Central memory CD4-positive, alpha-beta T cell (primary cell): ENCODE measurements at regions not wholly inside any gene's neighbourhood (a gene's known extent, or its start where the extent isn't known, plus 50 kb on each side); places are given as distances from the start of the nearest gene placed in this dataset.
"Not testable (repeated sequence)": the region's sequence is repeated elsewhere in the genome, so short reads cannot be mapped to it uniquely, and the experiment has no call there.

Experiments
- DNase-seq: peaks from one replicate; pipeline ENCODE4 v3.0.0; 2022

- no peak for DNase-seq
These were observed 1065.2 kb downstream of the JRKL start for GRCh38 chr11:97454988-97455387.

DNA sequence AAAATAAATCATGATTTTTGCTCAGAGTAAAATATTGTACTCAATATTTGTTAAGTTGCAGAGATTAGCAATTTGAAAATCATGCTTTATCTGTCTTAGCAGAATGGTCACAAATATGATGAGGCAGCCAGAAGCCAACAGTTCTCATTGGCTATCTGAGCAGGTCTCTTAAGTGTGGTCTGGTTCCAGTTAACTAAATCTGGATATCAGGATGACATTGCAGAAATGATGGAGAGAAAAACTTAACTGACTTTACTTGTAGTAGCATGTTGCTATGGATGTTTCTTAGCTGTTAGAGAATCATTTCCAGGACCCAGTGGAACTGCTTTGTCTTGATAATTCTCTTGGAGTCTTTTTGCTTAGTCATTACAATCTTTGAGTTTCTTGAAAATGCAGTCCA is 1070.3 kb downstream of the JRKL start:
- no peak for DNase-seq

GRCh38 chr11:97461044-97461880 is 1071.4 kb downstream of the JRKL start:
- DNase-seq: no peak

DNA sequence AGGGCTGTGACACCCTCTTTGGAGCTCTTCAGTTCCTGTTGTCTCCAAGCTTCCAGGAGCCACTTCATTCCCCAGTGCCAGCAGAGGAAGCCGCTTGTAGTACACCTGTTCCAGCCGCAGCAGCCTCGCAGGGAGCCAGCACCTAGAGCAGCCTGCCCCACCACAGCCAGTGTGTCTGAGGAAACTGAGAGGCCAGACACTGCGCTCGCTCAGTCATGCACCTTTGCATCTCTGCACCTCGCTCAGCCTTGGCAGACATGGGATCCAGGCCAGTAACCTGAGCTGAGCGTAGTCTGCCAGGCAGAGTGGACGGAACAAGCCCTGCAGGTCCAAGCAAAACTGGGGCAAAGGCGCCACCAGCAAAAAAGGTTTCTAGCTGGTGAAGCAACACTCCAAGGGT is 1072.1 kb downstream of the JRKL start:
- DNase-seq: no peak

DNA sequence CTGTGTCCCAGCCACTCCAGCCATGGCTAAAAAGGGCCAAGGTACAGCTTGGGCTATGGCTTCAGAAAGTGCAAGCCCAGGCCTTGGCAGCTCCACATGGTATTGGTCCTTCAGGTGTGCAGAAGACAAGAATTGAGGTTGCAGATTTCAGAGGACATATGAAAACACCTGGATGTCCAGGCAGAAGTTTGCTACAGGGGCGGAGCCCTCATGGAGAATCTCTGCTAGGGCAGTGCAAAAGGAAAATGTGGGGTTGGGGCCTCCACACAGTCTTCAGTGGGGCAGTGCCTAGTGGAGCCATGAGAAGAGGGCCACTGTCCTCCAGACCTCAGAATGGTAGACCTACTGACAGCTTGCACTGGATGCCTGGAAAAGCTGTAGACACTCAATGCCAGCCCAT is 1074.1 kb downstream of the JRKL start:
- DNase-seq: no peak

DNA sequence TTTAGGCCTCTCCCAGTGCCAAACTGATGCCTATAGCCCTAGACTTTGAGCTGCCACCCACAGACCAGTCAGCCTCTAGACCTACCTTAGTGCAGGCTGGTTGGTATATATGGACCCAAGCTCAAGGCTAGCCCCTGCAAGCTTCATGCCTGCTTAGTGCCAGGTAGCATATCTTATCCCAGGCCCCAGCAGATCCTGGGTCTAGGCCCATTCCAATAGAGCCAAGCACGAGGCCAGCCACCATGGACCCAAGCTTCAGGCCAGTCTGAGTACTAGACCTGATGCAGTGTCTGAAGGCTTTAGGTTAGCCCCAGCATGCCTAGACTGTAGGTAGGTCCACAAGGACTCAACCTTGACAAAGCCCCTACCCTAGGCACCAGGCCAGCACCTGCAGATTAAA is 1081.7 kb downstream of the JRKL start:
- DNase-seq: no peak

DNA sequence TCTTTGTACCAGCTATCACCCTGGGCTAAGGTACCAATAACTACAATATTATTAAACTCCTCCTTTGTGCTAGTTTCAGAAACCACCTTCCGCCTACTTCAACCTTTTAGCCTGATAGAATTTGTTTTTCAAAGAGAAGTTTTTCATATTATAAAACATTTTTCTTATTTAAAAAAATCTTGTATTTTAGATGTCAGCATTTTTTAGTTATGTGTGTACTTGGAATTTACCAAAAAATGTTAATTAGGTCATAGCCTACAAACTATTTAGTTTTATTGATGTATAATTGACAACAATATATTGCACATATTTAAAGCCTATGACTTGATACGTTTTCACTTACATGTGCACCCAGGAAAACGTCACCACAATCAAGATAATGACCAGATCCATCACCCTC is 1097.6 kb downstream of the JRKL start:
- DNase-seq: no peak

DNA sequence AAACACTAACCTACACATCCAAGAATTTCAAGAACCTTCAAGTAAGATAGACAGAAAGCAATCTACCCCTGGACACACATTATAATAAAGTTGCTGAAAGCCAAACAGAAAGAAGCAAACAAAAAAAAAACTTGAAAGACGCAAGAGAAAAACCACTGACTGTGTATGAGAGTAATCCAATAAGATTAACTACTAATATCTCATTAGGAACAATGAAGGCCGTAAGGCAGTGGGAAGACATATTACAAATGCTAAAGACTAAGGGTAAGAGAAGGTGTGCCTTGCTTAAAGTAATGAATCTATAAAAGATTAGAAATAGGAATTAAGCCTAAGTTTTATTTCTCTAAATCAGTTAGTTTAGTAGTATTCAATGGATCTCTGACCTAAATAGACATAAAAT is 1109.1 kb downstream of the JRKL start:
- no peak for DNase-seq

GRCh38 chr11:97502201-97502600 is 1112.4 kb downstream of the JRKL start:
- no peak for DNase-seq

- DNase-seq: no peak
These were observed 1116.4 kb downstream of the JRKL start for GRCh38 chr11:97506076-97506759.

DNA sequence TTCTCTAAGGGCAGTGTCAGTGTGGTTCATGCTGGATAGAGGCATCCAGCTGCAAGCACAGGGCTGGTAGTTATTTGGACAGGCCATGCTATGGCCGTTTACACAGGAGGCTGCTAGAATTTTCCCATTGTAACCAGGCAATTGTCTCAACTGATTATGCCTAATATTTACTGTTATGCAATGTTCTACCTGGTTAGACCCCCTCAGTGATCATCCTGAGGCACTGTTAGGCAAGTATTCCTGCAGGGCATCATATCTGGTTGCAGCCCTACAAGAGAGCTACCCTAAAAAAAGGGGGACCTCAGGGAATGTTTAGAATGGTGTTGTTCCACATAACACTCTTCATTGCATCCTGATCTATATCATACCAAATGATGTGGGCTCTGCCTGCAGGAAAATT is 1124.6 kb downstream of the JRKL start:
- no peak for DNase-seq

- DNase-seq: no peak
These were observed 1126.9 kb downstream of the JRKL start for GRCh38 chr11:97516688-97517087.

DNA sequence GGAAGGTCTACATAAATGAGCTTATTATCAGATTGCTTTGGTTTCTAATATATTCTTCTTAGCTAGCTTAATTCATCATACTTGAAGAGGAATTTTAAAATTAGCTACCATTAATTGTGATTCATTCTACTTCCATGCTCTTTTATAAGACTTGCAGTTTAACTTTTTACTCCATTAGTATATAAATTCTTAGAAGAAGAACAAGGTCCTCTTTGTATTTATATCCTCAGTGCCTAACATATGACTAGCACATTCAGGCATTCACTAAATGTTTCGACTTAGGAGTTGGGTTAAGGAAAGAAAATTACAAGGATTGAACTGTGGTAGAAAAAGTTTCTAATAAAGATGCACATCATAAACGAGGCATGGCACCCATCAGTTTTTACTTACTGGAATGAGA is 1135.5 kb downstream of the JRKL start:
- no peak for DNase-seq

DNA sequence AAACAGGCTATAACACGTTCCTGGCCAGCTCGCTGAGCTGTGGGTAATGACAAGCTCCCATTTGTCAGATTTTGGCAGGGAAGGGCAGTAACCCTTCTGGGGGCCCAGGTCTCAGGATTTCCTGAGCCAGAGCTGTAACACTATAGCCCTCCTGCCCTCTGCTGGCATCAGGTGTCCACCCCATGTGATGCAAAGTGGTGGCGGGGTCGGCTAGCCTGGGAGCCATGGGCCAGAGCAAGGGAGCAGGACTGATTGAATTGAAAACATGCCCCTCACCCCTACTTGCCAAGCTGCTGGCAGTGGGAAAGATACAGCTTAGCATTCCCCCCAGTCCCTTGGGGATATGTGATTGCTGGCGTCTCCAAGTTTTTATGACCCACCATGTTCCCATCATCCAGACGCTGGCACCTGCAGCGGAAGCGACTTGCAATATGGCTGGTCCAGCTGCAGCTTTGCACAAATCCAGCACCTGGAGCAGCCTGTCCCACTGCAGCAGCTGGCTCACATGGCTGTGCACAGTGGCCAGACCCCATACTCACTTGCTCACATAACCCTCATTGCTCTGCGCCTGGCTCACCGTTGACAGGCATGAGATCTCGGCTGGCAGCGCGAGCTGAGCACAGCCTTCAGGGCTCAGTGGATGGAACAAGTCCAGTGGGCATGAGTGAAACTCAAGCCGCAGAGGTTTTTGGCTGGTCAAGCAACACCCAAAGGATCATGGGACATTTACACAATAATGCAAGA is 1147.8 kb downstream of the JRKL start:
- no peak for DNase-seq

- no peak for DNase-seq
These were observed 1154.6 kb downstream of the JRKL start for GRCh38 chr11:97544431-97544830.

GRCh38 chr11:97548280-97548679 is 1158.5 kb downstream of the JRKL start:
- no peak for DNase-seq

- no peak for DNase-seq
These were observed 1167.6 kb downstream of the JRKL start for GRCh38 chr11:97557399-97557798.

GRCh38 chr11:97567801-97568200 is 1178.0 kb downstream of the JRKL start:
- no peak for DNase-seq

- DNase-seq: no peak
These were observed 1180.8 kb downstream of the JRKL start for GRCh38 chr11:97570636-97571035.

DNA sequence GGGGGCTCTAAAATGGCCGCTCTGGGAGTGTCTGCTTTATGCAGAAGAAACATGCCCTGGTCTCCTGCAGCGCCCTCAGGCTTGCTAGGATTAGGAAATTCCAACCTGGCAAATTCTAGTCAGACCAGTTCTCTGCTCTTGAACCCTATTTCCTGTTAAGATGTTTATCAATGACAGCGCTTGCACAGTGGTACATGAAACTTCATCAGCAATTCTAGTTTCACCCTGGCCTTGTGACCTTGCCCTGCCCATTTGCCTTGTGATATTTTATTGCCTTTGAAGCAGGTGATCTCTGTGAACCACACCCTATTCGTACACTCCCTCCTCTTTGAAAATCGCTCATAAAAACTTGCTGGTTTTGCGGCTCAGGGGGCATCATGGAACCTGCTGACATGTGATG is 1184.0 kb downstream of the JRKL start:
- DNase-seq: not testable (repeated sequence)

- no peak for DNase-seq
These were observed 1185.3 kb downstream of the JRKL start for GRCh38 chr11:97574976-97575665.

DNA sequence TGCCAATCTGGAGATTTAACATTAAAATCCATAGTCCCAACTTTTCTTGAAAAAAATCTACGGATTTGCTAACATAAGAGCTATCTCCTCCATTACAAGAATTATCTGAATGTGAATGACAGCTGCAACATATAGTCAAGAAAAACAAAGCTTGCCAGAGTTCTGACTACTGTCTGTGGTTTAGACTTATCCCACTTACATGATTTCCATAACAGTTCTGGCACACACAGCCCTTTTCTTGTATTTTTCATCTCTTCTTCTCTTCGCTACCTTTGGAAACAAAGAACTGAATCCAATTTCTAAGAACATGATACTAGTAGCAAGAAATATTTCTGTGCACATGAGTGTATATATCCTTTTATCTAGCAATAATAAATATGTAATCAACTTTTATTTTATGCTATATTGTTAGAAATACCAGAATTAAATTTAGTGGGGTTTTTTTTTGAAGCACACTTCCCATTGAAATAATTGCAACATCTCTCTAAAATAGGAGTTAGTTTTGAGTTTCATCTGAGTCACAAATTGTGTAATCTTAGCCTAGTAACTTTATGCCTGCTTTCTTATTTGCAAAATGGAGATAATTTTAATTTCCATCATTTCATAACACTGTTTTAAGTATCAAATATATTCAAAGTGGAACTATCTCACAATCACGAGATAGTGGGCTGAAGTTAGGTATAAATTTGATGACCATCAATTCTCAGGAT is 1217.6 kb downstream of the JRKL start:
- DNase-seq: no peak
